ENCODE measurements at regions not wholly inside any gene's neighbourhood (a gene's known extent, or its start where the extent isn't known, plus 50 kb on each side); places are given as distances from the start of the nearest gene placed in this dataset.
"Not testable (repeated sequence)": the region's sequence is repeated elsewhere in the genome, so short reads cannot be mapped to it uniquely, and the experiment has no call there.

GRCh38 chr4:23091711-23092110 is 399.0 kb downstream of the GBA3 start:
- DNase-seq (ENCODE audit: low read depth in 2 of 2) = no peak

- DNase-seq (ENCODE audit: low read depth in 2 of 2) = no peak
These were observed 392.5 kb downstream of the GBA3 start for GRCh38 chr4:23085249-23085568.

GRCh38 chr4:23084559-23085248 is 392.0 kb downstream of the GBA3 start:
- no peak for DNase-seq (ENCODE audit: low read depth in 2 of 2)

GRCh38 chr4:23083391-23083790 is 390.7 kb downstream of the GBA3 start:
- DNase-seq (ENCODE audit: low read depth in 2 of 2) = no peak

GRCh38 chr4:23080171-23080570 is 387.4 kb downstream of the GBA3 start:
- DNase-seq (ENCODE audit: low read depth in 2 of 2) = not testable (repeated sequence)

GRCh38 chr4:23070848-23071570 is 378.3 kb downstream of the GBA3 start:
- no peak for DNase-seq (ENCODE audit: low read depth in 2 of 2)

- no peak for DNase-seq (ENCODE audit: low read depth in 2 of 2)
These were observed 376.0 kb downstream of the GBA3 start for GRCh38 chr4:23068756-23069155.

GRCh38 chr4:23068287-23068686 is 375.6 kb downstream of the GBA3 start:
- no peak for DNase-seq (ENCODE audit: low read depth in 2 of 2)

- DNase-seq (ENCODE audit: low read depth in 2 of 2) = no peak
These were observed 369.5 kb downstream of the GBA3 start for GRCh38 chr4:23062188-23062587.

- DNase-seq (ENCODE audit: low read depth in 2 of 2) = no peak
These were observed 368.7 kb downstream of the GBA3 start for GRCh38 chr4:23061431-23061830.

- no peak for DNase-seq (ENCODE audit: low read depth in 2 of 2)
These were observed 368.0 kb downstream of the GBA3 start for GRCh38 chr4:23060776-23061175.

GRCh38 chr4:23058165-23058776 is 365.5 kb downstream of the GBA3 start:
- no peak for DNase-seq (ENCODE audit: low read depth in 2 of 2)

- DNase-seq (ENCODE audit: low read depth in 2 of 2) = no peak
These were observed 348.8 kb downstream of the GBA3 start for GRCh38 chr4:23041501-23041900.

GRCh38 chr4:23040539-23040938 is 347.8 kb downstream of the GBA3 start:
- no peak for DNase-seq (ENCODE audit: low read depth in 2 of 2)

- DNase-seq (ENCODE audit: low read depth in 2 of 2) = no peak
These were observed 347.1 kb downstream of the GBA3 start for GRCh38 chr4:23039818-23040217.

GRCh38 chr4:23038626-23039491 is 346.1 kb downstream of the GBA3 start:
- no peak for DNase-seq (ENCODE audit: low read depth in 2 of 2)

GRCh38 chr4:23036921-23037495 is 344.3 kb downstream of the GBA3 start:
- DNase-seq (ENCODE audit: low read depth in 2 of 2) = no peak

GRCh38 chr4:23036503-23036902 is 343.8 kb downstream of the GBA3 start:
- no peak for DNase-seq (ENCODE audit: low read depth in 2 of 2)

- no peak for DNase-seq (ENCODE audit: low read depth in 2 of 2)
These were observed 342.9 kb downstream of the GBA3 start for GRCh38 chr4:23035521-23036056.

- DNase-seq (ENCODE audit: low read depth in 2 of 2) = no peak
These were observed 342.0 kb downstream of the GBA3 start for GRCh38 chr4:23034731-23035130.

GRCh38 chr4:23033796-23034195 is 341.1 kb downstream of the GBA3 start:
- DNase-seq (ENCODE audit: low read depth in 2 of 2) = no peak

GRCh38 chr4:23028875-23029274 is 336.1 kb downstream of the GBA3 start:
- no peak for DNase-seq (ENCODE audit: low read depth in 2 of 2)

Measured in stimulated activated CD4-positive, alpha-beta T cell treated with anti-CD3 and anti-CD28 coated beads, Interleukin-1b, Interleukin-23, amount 100 ng/mL, for 4 hours (primary cell).